NCI-H2107 treated with DMSO at 0.1 percent for 48 hours (cell line): ENCODE measurements at regions not wholly inside any gene's neighbourhood (a gene's known extent, or its start where the extent isn't known, plus 50 kb on each side); places are given as distances from the start of the nearest gene placed in this dataset.

Experiments
- DNase-seq: peaks from one replicate; lab custom pipeline; 2025; ENCODE audit not compliant: unreplicated experiment; lab: John Stamatoyannopoulos, UW

DNA sequence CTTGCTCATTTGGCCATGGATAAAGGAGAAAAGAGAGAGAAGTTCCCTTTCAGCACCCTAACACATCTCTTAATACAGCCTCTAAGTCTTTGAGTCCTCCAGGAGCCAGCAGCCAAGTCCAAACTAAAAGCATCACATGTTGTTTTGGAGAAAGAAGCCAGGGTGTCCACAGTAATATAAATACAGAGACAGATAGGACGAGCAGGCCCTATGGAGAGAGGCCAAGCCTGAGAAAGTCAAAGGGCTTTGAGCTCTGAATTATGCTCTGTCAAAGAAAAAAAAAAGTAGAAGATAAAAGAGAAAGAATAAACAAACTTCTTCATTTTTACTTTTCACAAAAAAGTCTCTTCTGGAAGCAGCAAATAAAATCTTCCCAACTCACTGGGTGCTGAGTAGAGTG, 92.4 kb upstream of the THBS1 start:
- DNase-seq, result no peak

DNA sequence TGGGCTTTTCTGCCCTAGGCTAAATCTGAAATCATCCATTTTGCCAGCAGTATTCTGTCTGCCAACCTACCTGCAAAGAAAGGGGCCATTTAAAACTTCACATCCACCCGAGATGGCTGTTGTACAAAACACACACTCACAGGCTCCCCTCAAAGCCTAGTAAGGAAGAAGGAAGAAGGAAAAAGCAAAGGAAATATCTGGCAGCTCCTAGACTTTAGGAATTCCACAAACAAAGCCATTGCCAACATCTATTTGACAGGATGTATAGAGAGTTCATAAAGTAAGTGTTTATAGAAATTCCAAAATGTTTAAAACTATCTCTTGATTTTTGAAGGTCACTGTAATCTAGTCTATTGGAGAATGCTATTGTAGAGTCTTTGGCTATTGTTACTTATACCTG, 91.9 kb upstream of the THBS1 start:
- no peak for DNase-seq

DNA sequence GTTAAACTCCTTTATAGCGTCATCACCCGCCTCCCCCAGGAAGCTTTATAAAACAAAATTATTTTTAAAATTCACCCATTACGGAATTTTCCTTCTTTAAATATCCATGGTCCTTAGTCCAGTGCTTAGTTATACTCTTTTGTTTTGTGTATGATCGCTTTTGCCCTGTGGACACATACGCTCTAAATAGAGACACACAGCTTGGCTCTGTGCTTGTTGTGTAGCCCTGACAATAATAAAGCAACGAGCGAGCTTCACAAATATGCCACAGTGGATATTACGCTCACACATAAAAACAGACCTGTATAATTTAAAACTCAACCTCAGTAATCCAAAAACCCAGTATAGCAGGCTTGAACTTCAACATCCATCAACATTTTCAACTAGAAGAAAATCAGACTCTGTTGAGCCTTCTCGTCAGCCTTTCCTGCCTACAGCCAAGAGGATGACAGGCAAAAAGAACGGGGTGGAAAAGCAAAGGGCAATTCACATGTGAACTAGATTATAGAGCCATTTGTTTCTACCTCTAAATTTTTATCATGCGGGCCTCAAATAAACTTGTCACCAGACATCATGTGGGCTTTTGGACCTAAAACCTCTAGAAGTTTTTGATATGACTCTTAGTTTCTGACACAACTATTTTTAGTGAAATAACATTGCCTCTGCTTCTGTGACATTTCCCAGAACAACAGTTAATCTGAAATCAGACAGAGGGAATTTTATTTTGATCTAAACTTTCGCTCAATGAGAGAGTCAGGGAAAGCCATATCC, 89.6 kb upstream of the THBS1 start:
- no peak for DNase-seq

DNA sequence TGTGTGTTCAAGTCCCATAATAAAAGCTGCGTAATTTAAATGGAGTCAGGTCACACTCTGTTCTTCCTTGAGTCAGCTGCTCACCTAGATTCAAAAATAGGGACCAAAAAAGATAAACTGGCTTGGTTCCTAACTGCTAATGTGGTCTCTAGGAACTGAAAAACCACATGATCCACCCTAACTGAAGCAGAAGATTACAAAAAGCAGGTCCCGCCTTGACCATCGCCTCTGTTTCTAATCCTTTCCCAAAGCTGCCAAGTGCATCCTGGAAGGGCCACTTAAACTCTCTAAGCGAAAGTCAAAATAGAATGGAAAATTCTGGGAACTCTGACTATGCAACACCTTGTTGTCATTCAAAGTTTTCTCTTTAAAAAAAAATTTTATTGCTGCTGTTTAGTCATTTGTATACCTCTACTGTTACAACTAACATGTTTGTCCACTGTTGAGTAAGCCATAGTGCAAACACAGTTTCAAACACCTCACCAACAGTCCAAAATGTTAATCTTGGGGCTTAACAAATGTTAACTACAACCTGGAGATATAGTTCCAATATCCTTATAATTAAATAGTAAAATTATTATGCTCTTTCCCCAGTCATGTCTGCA, 88.9 kb upstream of the THBS1 start:
- no peak for DNase-seq

DNA sequence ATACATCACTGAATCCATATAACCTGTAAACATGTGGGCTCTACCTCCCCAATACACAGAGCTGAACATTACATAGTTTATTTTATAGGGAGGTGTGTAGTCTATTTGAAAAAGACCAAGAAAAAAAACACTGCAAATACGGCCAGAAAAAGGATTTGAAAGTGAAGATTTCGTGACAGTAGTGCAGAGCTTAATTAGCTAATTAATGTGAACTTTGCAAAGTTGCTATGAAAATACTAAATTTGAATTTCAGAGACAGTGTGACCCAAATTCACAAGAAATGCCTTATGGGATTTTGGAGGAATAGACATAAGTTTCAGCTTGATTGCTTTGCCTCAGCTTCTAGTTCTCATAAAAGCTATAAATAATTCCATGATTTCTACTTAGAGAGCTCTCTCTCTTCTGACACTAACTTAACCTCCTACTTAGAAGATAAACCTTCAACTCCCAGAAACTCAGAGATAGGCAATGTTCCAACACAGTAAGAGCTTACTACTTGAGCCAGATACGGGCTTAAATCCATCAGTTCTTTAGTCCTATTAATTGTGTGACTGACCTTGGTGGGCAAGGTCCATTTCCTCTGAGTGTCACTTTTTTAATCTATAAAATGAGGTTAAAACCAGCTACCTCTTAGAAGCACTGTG, 87.3 kb upstream of the THBS1 start:
- DNase-seq, result no peak

DNA sequence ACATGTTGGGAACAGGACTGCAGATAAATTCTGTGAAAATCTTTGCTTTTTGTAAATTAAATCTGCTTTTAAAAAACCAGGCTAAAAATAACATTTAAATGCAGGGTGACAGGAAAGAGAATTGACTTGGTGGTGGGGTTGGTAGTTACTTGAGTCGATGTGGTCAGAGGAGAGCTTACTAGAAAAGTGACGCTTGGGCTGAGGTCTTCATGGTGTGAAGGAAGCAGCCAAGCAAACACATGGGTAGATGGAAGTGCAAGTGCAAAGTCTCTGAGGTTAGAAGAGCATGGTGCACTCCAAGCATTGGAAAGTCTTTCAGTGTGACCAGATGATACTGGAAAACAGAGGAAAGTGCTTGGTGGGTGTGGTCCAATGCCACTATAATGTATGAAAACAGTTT, 86.4 kb upstream of the THBS1 start:
- no peak for DNase-seq

DNA sequence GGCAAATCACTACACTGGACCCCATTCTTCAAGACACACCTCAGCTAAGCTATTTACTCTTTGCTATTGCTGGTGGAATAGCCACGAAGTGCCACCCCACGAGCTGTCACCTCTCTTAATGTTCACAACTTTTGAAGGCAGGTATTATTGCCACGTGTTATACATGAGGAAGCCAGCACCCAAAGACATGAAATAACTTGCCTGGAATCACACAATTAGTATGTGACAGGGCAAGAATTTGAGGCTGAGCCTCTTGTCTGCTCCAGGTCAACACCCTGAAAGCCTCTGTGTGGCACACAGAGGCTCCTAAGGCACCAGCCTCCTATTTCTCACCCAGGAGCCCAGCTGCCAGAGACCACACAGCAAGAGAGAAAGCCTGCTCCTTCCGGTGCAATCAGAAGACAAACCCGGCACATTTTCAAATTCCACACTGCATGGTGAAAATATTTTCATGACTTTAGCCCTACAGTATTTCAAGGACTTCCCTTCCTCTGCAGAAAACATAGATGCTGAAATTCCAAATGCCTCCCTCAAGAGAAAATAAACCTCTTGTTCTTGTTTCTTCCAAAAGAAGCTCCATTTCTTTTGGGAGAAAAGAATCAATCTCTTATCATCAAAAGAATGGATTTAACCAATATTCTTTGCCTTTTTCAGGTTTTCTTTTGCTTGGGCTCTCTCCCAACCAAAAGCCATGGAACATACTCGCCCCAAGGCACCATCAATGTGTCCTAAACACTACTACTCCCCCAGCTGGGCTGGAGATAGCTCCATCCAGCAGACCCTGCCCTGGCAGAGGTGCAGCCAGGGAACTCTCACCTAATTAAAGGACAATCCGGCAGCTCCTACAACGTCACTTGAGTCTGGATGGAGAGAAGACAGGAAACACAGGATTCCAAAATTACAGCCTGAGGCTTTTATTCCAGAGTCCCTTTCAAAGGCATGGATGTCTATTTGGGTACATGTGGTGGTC, 84.7 kb upstream of the THBS1 start:
- no peak for DNase-seq

DNA sequence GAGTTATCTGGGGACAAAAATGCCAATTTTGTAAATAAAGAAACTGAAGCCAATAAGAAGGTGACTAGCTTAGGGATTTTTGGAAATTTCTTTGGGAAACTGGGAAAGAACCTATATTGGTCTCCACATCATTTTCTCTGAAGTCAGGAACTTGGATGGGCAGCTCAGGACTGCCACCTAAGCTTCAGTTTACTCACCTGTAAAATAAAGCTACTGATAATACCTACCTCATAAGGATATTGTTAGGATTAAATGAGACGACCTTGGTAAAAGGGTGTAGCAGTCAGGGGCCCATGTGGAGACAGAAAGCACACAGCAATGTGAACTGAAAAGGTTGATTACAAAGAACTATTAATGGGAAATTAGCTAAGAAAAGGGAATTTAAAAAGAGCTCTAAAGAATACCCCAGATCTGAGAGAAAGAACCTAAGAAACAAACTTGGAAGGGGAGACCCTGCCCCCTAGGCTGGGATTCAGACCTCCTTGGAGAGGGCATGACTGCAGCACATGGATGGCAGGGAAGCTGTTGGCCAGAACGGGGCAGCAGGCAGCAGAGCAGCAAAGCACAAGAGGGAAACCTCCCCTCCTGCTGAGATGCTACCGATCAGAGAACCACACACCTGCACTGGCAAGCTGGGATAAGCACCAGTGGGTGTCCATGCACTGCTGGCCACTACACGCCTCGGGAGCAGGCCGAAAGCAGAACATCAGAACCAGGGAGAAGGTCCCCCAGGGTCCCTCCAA, 83.7 kb upstream of the THBS1 start:
- no peak for DNase-seq

DNA sequence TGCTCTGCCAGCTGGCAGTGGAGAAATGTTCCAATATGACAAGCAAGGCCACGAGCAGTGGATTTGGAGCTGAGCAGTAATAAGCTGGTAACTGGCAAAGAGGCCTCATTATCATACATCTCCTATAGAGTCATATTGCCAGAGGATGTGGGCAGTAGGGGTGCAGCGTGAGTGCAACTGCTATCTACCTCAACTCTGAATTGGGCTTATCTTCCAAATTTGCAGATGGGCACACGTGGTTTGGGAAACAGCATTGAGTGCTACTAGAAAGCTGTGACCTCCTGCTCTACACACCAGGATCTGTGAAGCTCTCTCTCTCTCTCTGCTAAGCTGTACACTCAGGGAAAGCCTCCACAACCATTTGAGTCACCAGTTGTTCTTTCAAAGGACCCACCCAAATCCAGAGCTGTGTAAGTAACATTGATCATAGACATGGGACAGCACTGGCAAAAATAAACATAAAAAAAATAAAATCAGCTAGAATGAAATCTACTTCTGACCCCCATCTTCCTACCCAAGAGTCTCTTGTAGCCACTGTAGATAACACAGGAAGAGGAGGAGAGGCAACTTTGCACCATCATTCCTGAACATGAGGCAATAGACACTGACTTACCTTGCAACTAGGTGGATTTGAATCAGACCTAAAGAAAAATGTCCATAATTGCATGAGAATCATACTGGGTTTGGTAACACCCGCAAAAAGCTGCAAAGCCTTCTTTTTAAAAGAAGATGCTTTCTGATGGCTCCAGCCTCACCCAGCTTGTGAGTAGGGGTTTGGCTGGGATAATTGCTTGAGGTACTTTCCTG, 82.9 kb upstream of the THBS1 start:
- no peak for DNase-seq

DNA sequence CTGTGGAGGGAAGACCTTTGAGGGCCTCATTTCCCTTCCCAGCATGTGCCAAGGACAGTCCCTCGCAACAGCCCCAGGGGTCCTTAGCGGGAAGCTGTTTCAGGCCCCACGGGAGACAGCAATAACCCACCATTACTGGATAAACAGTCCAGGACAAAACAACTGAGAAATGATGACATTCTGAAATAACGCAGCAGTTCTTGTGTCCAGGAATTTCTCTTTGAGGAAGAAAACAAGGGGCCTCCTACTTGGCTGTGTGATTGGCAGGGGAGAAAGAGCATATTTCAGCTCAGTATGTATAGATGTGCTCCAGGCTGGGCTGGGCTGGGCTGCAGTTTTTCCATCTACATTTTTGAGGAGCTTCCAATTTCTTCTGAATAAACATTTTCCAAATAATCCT, 82.2 kb upstream of the THBS1 start:
- DNase-seq, result no peak

DNA sequence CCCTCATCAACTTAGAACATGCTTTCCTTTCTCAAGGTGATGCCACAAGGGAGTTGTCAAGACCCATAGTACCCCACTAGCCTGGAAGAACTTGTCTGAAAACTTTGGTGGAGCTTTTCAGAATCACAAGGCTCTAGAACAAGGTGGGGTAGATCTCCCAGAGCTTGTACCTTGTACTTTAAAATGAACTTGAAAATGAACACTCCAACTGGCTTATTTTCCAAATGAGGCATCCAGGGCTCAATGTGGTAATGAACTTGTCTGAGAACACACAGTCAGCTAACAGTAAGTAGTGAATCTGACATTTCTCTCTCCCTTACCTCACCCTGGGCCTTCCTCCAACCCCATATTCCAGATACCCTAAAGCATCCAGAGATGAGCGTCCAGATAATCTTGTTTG, 81.8 kb upstream of the THBS1 start:
- no peak for DNase-seq

DNA sequence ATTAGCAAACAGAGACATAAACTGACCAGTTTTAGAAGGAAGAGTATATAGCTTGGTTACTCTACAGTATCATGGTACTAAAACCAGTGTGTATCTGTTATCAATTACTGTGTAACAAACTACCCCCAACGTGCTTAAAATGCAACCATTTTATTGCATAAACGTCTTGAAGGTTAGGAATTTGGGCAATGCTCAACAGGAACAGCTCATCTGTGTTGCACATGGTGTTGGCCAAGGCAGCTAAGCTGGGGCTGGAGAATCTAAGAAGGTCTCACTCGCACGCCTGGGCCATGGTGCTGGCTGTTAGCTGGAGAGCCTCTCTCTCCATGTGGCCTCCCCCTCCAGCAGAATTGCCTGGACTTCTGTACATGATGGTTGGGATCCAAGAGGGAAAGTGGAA, 81.2 kb upstream of the THBS1 start:
- no peak for DNase-seq

DNA sequence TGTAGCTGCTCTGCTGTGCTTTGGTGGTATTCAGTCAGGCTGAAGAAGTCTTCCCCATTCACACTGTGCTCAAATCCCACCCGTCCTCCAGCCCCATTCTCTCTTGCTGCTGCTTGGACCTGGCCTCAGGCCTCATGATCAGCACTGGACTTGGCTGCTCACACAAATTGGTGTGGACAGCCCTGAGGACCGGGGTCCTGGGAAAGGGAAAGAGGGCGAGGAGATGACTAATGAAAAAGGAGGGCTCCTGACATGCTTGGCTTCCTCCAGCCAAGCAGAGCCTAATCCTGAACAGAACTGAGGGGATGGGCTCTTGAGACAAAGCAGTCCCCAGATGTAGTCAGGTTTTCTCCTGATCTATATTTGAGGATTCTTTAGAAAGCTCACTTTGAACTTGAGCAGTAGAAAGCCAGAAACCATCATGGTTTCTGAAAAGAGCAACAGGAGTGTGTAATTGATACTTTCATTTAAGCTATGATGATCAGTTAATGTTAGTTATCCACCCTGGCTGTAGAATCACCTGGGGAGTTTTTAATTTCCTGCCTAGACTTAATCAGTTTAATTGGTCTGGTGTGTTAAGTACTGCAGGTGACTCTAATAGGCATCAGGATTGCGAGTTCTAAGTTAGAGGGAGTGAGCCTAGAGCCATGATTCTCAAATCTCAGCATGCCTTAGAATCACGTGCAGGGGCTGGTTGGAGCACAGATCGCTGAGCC, 79.4 kb upstream of the THBS1 start:
- DNase-seq, result no peak

DNA sequence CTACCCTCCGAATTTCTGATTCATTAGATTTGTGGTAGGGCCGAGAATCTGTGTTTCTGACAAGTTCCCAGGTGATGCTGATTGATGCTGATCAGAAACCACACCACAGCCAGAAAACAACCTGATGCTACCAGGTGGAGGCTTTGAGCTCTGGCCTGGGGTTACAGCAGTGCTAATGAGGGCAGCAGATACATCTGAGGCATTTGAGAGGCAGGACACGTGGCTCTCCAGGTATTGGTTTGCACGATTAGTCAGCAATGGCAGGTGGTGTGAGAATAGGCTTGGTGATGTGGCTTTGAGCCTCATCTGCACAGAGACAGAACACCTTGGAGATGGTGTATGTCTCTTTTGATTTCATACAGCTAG, 78.8 kb upstream of the THBS1 start:
- DNase-seq, result no peak

DNA sequence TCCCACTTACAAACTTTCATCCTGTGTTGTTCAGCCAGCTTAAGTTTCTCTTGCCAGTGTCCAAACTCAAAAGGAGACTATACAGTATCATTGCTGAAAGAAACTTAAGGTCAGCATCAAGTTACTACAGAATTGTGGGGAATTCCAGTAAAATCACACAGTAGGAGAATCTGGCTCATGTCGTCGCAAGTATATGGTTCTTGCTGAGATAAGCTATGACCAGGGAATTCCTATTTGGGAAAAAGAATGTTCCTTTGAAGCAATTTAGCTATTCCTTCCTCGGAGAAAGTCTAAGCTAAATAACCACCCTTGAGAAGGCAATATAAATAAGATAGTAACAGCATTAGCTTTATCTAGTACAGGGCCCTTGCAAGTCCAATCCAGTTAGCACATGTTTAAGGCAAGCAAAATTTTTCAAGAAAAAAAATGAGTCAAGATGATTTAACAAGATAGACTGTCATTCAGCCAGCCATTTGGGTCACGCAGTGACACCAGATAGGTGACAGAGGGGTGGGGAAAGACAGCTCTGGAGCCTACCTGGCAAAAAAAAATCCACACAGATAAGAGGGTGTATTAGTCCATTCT, 78.2 kb upstream of the THBS1 start:
- no peak for DNase-seq

DNA sequence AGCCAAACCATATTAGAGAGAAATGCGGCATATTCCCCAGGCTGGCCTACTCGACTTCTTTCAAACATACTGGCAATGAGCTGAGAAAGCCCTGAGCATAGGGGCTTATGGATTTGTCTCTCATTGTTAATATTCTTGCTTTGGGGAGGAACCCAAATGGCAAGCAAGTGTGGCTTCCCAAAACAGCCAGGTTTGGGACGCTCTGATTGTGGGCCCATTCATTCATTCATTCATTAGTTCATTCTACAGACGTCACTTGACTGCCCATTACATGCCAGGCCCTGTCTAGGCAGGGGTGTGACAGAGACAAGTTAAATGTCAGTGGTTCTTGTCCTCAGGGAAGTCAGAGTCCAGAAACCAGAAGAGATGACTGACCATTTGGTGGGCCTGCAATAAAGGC, 77.4 kb upstream of the THBS1 start:
- DNase-seq, result no peak

DNA sequence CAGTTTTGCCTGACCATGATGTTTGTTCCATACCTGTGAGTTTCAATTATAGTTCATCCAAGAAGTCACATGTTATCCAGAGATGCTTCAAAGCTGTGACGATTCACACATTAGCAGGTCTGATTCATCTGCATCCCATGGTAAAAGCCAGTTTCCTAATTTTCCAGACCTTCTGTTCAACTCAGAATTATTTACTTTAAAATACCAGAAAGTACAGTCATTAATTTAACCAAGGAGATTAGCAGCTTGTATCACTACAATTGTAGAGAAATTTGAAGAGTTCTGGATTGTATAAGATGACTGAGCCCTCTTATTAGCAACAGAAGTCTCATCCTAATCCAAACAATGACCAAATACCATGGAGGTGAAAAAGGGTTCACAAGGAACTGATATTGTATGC, 76.1 kb upstream of the THBS1 start:
- no peak for DNase-seq

DNA sequence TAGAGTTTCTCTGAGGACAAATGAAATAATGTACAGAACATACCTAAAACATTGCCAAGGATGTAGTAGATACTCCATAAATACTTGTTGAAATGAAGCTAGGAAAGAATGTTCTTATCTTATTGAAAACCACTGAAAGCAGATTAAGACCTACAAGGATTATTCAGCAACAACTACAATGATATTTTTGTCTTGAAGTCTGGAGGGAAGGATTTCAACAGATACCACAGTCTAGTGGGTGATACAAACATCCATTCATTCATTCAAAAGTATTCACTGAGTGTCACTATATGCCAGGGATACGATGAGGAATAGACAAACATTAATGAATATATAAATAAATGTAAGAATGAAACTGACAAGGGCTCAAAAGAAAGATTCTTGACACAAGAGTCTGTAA, 74.7 kb upstream of the THBS1 start:
- DNase-seq, result no peak

DNA sequence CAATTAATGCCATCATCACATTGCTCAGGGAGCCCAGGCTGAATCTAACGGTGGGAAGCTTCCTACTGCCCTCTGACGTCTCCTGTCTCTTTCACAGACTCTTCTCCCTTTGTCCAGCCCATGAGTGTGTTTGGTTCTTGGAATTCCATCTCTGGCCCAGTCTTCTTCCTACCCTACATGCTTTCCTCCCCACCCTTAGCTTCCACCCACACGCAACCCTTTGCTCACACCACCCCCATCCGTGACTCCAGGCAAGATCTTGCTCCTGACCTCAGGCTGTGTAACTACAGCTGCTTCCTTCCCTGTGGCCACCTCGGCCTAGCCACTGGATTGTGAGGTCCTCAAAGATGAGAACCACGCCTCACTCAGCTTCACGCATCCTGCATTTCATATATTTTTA, 72.3 kb upstream of the THBS1 start:
- DNase-seq, result no peak
